ENCODE measurements at regions not wholly inside any gene's neighbourhood (a gene's known extent, or its start where the extent isn't known, plus 50 kb on each side); places are given as distances from the start of the nearest gene placed in this dataset.
A peak's percentile ranks its signal among the peaks of the same experiment; 100 is the strongest.

DNA sequence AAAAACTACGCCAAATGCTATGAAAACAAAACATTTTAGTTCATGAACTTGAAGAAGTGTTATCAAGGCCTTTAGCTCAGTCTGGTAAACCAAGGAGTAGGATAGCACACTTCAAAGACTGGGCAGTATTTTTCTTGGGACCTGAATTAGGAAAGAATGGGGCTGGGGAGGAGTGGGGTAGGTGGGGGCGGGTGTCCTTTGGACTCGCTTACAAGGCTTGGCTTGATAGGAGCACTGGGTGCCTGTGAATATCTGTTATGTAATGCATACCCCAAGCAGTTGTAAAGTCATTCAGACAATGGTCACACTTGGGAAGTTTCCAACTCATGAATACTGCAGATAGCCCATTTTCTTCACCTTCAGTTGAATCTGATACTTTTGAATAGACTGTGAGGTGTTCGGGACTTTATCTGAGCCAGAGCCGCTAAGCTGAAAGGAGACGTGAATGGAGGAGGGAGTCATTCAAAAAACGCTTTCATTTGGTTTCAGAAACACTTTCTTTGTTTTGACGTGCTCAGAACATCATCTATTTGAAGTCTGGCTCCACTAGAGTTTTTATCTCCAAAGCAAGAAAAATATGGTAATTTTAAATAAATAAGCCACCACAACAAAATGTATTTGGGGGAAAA, 70.1 kb upstream of the FAM204A start:
- 54% methylated on average over 8 of the region's 8 CpGs for WGBS
- Histone ChIP-seq H3K4me3 (ENCODE audit: low read length) (no peak overlapping the region), H3K27ac (ENCODE audit: low read length) (peak overlapping the region; percentile 45), H3K9me3 (ENCODE audit: control insufficient read depth, low read length) (no peaks in the 10 kb centered on the region), H3K27me3 (ENCODE audit: control insufficient read depth, insufficient read depth) (no peaks in the 10 kb centered on the region), H3K4me1 (ENCODE audit: control insufficient read depth, insufficient read depth, low read length) (no peaks in the 10 kb centered on the region)
- DNase-seq (peak in 2 of 3 donors; percentile 32 to 53), ATAC-seq (peak; percentile 79 to 94)
- intact Hi-C loops (cut with DNase I) = no loop called here

DNA sequence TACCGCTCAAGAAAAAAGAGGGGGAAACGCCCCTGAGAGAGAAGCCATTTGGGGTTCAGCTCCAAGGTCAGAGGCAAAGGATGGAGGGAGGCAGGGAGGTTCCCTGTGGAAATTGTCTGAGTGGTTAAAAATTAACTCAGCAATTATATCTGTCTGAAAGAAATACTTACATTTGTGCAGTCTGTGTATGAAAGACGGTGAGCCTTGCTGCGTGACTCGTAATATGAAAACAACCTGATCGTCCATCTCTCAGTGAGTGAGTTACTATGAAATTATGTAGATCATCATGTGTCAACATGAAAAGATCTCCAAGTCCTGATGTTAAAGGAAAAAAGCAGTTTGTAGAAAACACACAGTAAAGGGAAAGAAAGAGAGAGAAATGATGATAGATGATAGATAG, 67.2 kb upstream of the FAM204A start:
- no peaks in the 10 kb centered on the region for H3K9me3 ChIP-seq (ENCODE audit: control insufficient read depth, low read length)
- no peak overlapping the region for H3K4me3 ChIP-seq (ENCODE audit: low read length)
- no peaks in the 10 kb centered on the region for H3K27me3 ChIP-seq (ENCODE audit: control insufficient read depth, insufficient read depth)
- WGBS = 71% methylated on average over 6 of the region's 6 CpGs
- no peak overlapping the region for H3K27ac ChIP-seq (ENCODE audit: low read length)
- H3K4me1 ChIP-seq (ENCODE audit: control insufficient read depth, insufficient read depth, low read length) = no peaks in the 10 kb centered on the region
- intact Hi-C loops (cut with DNase I) = no loop called here
- ATAC-seq (no peak), DNase-seq (no peak)

DNA sequence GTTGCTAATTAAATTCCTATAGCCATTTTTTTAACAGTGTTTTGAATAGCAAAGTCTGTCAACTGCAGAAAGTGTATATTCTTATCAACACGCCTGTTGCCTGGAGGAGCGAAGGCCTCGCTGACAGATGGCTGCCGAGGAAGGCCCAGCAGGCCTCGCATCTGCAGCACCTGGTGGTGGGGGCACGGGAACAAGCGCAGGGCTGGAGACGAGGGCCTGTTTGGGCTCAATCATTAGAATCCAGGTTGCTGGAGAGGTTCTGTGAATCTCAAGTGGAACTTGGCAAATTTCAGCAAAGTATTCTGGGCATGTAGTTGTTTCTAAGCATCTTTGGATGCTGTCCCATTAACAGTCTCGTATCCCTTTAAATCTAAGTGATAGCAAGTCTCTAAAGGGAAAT, 66.1 kb upstream of the FAM204A start:
- Histone ChIP-seq H3K27ac (ENCODE audit: low read length) (no peak overlapping the region), H3K4me1 (ENCODE audit: control insufficient read depth, insufficient read depth, low read length) (no peaks in the 10 kb centered on the region), H3K9me3 (ENCODE audit: control insufficient read depth, low read length) (no peaks in the 10 kb centered on the region), H3K4me3 (ENCODE audit: low read length) (no peak overlapping the region), H3K27me3 (ENCODE audit: control insufficient read depth, insufficient read depth) (peaks cover 1% of the 10 kb centered on the region)
- DNase-seq (no peak), ATAC-seq (no peak)
- WGBS = 70% methylated on average over 9 of the region's 9 CpGs
- intact Hi-C loops (cut with DNase I) = no loop called here

DNA sequence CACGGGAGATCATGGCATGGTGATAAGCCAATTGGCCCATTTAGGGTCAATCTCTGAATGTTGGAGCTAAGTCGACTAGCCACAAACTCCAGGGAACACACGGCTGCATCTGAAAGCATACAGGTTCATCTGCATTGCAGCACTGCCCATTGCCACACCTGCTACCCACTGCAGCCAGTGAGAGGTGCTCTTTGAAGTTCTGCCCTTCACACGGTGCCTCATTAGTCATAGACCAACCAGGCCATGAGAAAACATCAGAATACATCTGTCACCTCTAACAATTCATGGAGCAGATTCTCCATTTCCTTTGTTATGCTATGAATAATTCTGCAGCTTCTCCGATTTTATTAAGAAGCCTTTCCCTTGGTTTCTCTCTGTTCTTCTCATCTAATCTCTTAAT, 65.7 kb upstream of the FAM204A start:
- 70% methylated on average over 5 of the region's 5 CpGs for WGBS
- H3K4me3 ChIP-seq (ENCODE audit: low read length) = no peak overlapping the region
- no peak for DNase-seq
- intact Hi-C loops (cut with DNase I) = no loop called here
- H3K27me3 ChIP-seq (ENCODE audit: control insufficient read depth, insufficient read depth) = peaks cover 2% of the 10 kb centered on the region
- no peak for ATAC-seq
- H3K27ac ChIP-seq (ENCODE audit: low read length) = no peak overlapping the region
- no peaks in the 10 kb centered on the region for H3K9me3 ChIP-seq (ENCODE audit: control insufficient read depth, low read length)
- H3K4me1 ChIP-seq (ENCODE audit: control insufficient read depth, insufficient read depth, low read length) = no peaks in the 10 kb centered on the region

DNA sequence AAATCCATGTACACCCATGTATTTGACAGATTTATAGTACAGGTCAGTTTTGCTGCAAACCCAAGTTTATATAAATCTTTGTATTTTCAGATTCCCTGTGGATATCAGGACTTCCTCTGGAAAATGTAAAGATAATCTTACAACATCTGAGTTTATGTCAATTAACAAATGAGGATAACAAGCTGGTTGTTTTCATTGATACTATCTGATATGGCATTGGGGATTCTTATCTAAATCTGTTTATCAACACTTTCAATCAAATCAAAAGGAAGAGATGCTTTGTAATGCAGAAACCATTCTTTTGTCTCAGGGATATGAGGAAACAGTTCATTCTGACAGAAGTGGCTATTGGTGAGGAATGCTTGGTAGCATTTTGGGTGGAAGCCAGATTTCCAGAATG, 64.9 kb upstream of the FAM204A start:
- DNase-seq (no peak), ATAC-seq (no peak)
- Histone ChIP-seq H3K4me1 (ENCODE audit: control insufficient read depth, insufficient read depth, low read length) (no peaks in the 10 kb centered on the region), H3K4me3 (ENCODE audit: low read length) (no peak overlapping the region), H3K27ac (ENCODE audit: low read length) (no peak overlapping the region), H3K27me3 (ENCODE audit: control insufficient read depth, insufficient read depth) (peaks cover 2% of the 10 kb centered on the region), H3K9me3 (ENCODE audit: control insufficient read depth, low read length) (no peaks in the 10 kb centered on the region)
- intact Hi-C loops (cut with DNase I) = no loop called here

DNA sequence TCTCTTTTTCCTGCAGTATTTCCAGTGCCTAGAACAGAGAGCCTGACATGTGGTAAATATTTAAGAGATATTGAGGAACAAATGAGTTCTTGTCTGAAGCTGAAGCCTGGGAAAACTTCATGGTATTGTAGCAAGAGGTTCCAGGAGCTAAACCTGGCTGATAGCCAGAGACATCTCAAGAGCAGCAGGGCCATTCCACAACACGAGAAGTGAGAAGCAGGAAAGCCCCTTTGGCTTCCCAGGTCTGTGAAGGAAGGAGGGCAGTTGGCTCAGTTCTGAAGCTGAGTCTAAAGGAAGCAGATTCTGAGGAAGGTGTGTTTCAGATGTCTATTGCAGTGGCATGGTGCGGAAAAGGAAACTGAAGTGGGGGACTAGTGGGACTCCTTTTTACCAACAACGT, 63.8 kb upstream of the FAM204A start:
- no peak overlapping the region for H3K27ac ChIP-seq (ENCODE audit: low read length)
- intact Hi-C loops (cut with DNase I) = no loop called here
- no peak overlapping the region for H3K4me3 ChIP-seq (ENCODE audit: low read length)
- no peak for DNase-seq
- peak in 1 of 2 donors; percentile 66 for ATAC-seq
- peaks cover 2% of the 10 kb centered on the region for H3K27me3 ChIP-seq (ENCODE audit: control insufficient read depth, insufficient read depth)
- 49% methylated on average over 3 of the region's 3 CpGs for WGBS
- no peaks in the 10 kb centered on the region for H3K9me3 ChIP-seq (ENCODE audit: control insufficient read depth, low read length)
- no peaks in the 10 kb centered on the region for H3K4me1 ChIP-seq (ENCODE audit: control insufficient read depth, insufficient read depth, low read length)

DNA sequence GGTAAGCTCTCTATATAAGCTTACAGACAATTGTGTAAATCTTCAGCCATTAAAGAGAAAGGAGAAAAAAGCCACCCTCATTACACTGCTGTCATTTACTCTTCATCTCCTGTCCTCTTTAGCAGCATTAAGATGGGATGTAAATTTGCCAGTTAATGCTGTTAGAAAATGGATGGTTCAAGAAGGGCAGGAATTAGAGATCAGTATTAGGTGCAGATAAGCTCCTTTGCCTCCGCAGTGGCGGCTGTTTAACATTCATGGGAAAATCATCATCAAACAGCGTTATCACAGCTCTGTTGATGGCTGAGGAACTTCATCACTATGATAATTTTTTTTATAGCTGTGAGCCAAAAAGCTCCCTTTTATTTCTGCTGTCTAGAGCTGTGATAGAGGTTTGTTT, 61.8 kb upstream of the FAM204A start:
- intact Hi-C loops (cut with DNase I) = no loop called here
- no peak for ATAC-seq

DNA sequence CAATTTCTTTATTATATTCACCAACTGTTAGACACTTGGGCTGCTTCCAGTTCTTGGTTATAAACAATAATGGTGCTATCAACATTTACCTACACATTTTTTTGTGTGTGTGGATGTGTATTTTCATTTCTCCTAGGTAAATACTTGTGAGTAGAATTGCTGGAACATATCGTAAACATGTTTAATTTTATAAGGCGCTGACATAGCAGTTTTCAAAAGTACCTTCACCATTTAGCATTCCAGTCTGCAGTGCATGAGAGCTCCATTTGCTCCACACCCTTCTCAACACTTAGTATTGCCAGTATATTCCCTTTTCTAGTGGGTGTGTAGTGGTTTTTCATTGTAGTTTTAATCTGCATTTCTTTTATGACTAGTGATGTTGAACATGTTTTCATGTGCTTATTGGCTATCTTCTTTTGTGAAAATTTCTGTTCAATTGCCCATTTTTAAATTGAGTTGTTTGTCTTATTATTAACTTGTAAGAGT, 59.6 kb upstream of the FAM204A start:
- no peaks in the 10 kb centered on the region for H3K9me3 ChIP-seq (ENCODE audit: control insufficient read depth, low read length)
- no peaks in the 10 kb centered on the region for H3K4me1 ChIP-seq (ENCODE audit: control insufficient read depth, insufficient read depth, low read length)
- WGBS = 94% methylated on average over 2 of the region's 2 CpGs
- no peak for ATAC-seq
- H3K27me3 ChIP-seq (ENCODE audit: control insufficient read depth, insufficient read depth) = peaks cover 2% of the 10 kb centered on the region
- DNase-seq = no peak
- no peak overlapping the region for H3K27ac ChIP-seq (ENCODE audit: low read length)
- intact Hi-C loops (cut with DNase I) = no loop called here
- no peak overlapping the region for H3K4me3 ChIP-seq (ENCODE audit: low read length)

More for the DNA sequence above, 61.8 kb upstream of the FAM204A start:
- Histone ChIP-seq H3K9me3 (ENCODE audit: control insufficient read depth, low read length) (no peaks in the 10 kb centered on the region), H3K4me3 (ENCODE audit: low read length) (no peak overlapping the region), H3K4me1 (ENCODE audit: control insufficient read depth, insufficient read depth, low read length) (no peaks in the 10 kb centered on the region), H3K27ac (ENCODE audit: low read length) (no peak overlapping the region), H3K27me3 (ENCODE audit: control insufficient read depth, insufficient read depth) (peaks cover 2% of the 10 kb centered on the region)
- DNase-seq = no peak
- 39% methylated on average over 3 of the region's 3 CpGs for WGBS

DNA sequence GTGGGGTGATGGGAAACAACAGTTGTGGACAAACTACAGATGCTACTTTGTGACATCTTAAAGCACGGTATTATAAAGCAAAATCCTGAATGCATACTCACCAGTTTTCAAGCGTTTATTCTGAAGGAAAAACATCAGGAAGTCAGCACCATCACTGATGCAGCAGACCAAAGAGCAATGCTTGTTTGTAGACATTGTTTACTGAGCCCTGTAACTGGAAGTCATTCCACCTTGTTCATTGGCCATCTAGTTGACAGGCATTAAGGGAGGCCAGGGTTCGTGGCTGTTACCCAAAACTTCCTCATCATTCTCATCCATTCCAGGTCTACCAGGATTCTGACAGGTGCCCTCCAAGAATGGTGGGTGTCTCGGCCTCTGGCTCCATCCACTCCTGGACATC, 55.3 kb upstream of the FAM204A start:
- intact Hi-C loops (cut with DNase I) = no loop called here
- no peaks in the 10 kb centered on the region for H3K27me3 ChIP-seq (ENCODE audit: control insufficient read depth, insufficient read depth)

DNA sequence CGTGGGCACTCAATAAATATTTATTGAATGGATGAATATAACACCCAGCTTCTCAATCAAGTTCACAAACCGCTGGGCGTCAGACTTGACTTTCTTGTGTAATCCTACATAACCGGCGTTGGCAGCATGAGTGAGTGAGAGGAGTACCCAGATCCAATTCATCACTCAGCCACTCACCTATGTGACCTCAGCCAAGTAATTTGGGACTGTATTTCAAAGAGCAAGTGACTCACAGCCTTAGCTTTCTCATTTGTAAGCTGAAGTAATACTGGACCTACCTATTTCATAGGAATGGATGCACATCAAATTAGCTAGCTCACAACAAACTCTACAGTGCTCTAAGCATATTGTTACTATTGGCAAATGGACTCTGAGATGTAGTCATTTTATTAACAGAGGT, 53.8 kb upstream of the FAM204A start:
- H3K4me1 ChIP-seq (ENCODE audit: control insufficient read depth, insufficient read depth, low read length) = no peaks in the 10 kb centered on the region
- no peak overlapping the region for H3K4me3 ChIP-seq (ENCODE audit: low read length)
- intact Hi-C loops (cut with DNase I) = no loop called here
- ATAC-seq = no peak
- no peaks in the 10 kb centered on the region for H3K9me3 ChIP-seq (ENCODE audit: control insufficient read depth, low read length)
- no peak overlapping the region for H3K27ac ChIP-seq (ENCODE audit: low read length)
- DNase-seq = no peak
- H3K27me3 ChIP-seq (ENCODE audit: control insufficient read depth, insufficient read depth) = no peaks in the 10 kb centered on the region
- WGBS = 87% methylated on average over 5 of the region's 5 CpGs

More for the DNA sequence above, 55.3 kb upstream of the FAM204A start:
- DNase-seq = no peak
- Histone ChIP-seq H3K27ac (ENCODE audit: low read length) (no peak overlapping the region), H3K9me3 (ENCODE audit: control insufficient read depth, low read length) (no peaks in the 10 kb centered on the region), H3K4me1 (ENCODE audit: control insufficient read depth, insufficient read depth, low read length) (no peaks in the 10 kb centered on the region), H3K4me3 (ENCODE audit: low read length) (no peak overlapping the region)
- WGBS = 86% methylated on average over 4 of the region's 4 CpGs
- no peak for ATAC-seq

DNA sequence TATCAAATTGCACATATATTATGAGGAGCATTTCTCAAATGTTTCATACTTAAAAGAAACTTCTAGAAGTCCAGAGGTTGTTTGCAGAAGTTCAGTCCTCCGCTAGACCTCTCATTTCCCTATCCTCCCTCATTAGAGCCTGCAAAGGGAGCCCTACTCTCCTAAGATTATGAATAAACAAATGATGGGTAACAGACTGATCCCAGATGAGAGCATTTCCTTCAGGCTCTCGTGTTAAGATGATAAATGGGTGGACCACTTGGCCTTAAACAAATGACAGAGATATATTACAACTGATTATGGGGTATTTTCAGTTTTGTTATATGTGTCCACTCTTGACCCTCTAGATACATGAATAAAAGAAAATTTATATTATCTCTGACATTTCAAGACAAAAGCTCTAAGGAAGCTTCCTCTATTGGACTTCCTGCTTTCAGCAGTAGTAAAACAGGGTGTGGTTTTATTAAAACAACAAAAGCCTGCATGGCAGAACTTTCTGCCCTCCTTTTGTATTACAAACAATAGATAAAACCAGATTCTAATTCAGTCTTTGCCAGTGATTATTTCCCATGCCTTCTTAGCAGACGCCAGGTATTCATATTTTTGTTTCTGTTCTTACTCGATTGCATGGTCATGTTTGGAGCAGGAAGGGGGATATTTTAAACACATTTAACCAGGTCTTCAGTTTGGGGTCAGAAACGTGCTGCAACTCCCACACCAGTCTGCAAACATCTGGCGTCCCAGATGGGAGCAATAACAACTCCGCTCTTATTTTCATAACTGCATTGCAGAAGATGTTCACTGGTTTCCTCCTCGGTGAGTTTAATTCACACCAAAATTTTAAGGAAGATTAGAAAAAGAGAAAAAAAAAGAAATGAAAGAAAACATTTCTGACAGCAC, 52.4 kb upstream of the FAM204A start:
- no peaks in the 10 kb centered on the region for H3K27me3 ChIP-seq (ENCODE audit: control insufficient read depth, insufficient read depth)
- no peak overlapping the region for H3K27ac ChIP-seq (ENCODE audit: low read length)
- 26% methylated on average over 8 of the region's 8 CpGs for WGBS
- H3K9me3 ChIP-seq (ENCODE audit: control insufficient read depth, low read length) = no peaks in the 10 kb centered on the region
- intact Hi-C loops (cut with DNase I) = no loop called here
- H3K4me3 ChIP-seq (ENCODE audit: low read length) = no peak overlapping the region
- H3K4me1 ChIP-seq (ENCODE audit: control insufficient read depth, insufficient read depth, low read length) = no peaks in the 10 kb centered on the region
- DNase-seq = no peak
- ATAC-seq = peak; percentile 41 to 89

Data from right cardiac atrium (tissue), 5 donors.